GM21576 (cell line): ENCODE measurements at regions not wholly inside any gene's neighbourhood (a gene's known extent, or its start where the extent isn't known, plus 50 kb on each side); places are given as distances from the start of the nearest gene placed in this dataset.
"Not testable (repeated sequence)": the region's sequence is repeated elsewhere in the genome, so short reads cannot be mapped to it uniquely, and the experiment has no call there.

Experiments
- ATAC-seq: cut with Tn5 transposase; IDR thresholded peaks from one replicate; pipeline ENCODE4 v1.9.1; 2021; ENCODE audit warnings: mild to moderate bottlenecking, moderate library complexity; ENCODE audit not compliant: unreplicated experiment

GRCh38 chr2:175432793-175433192 is 251.3 kb upstream of the ATP5MC3 start:
- no peak for ATAC-seq

GRCh38 chr2:175432021-175432420 is 250.5 kb upstream of the ATP5MC3 start:
- no peak for ATAC-seq

GRCh38 chr2:175431101-175431946 is 249.8 kb upstream of the ATP5MC3 start:
- ATAC-seq, result no peak

DNA sequence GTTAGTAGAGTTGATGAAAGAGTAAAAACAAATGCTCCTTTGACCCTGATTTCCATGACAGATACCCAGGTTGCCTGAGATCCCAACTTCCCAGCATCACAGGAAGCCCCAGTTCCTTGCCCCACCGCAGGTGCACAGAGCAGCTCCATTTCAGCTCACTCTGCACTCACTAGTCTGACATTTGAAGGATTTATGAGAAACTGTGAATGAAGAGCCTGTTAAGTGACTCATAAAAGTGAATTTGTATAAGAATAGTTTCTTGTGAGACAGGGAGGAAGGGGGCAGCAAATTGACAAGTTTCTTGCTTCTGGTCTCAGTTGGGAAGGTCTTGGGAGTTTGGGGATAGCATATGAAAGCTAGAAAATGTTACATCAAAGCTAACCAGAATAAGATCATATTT is 248.7 kb upstream of the ATP5MC3 start:
- ATAC-seq, result no peak

DNA sequence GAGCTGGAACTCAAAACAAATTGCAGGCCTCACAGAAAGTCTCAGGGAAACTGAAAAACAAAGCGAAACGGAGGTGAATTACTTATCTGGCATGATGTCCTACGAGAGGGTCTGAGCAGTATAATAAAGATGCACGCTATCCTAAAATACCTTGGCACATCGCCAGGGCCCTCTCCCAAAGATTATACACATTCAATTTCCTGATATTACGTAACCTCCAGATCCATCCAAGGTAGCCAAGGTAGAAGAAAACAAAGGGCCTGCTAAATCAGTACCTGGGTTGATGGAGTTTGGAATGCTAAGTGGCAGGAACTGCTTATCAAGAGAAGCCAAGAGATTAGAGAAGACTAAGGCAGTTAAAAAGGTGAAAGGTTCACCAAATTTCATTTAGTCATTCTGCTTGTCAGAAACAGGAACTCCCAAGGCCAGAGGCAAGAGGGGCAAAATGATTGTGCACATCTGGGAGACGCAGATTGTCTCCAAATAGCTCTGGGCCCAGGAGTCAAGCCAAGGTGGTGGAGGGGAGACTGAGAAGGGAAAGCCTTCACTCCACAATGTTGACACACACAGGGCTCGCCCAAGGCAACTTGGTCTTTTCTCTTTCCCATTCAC is 236.8 kb upstream of the ATP5MC3 start:
- ATAC-seq, result no peak

- no peak for ATAC-seq
These were observed 233.5 kb upstream of the ATP5MC3 start for GRCh38 chr2:175414882-175415487.

GRCh38 chr2:175414191-175414881 is 232.8 kb upstream of the ATP5MC3 start:
- no peak for ATAC-seq

GRCh38 chr2:175410941-175411340 is 229.4 kb upstream of the ATP5MC3 start:
- ATAC-seq, result not testable (repeated sequence)

GRCh38 chr2:175404839-175405238 is 223.3 kb upstream of the ATP5MC3 start:
- ATAC-seq, result no peak

DNA sequence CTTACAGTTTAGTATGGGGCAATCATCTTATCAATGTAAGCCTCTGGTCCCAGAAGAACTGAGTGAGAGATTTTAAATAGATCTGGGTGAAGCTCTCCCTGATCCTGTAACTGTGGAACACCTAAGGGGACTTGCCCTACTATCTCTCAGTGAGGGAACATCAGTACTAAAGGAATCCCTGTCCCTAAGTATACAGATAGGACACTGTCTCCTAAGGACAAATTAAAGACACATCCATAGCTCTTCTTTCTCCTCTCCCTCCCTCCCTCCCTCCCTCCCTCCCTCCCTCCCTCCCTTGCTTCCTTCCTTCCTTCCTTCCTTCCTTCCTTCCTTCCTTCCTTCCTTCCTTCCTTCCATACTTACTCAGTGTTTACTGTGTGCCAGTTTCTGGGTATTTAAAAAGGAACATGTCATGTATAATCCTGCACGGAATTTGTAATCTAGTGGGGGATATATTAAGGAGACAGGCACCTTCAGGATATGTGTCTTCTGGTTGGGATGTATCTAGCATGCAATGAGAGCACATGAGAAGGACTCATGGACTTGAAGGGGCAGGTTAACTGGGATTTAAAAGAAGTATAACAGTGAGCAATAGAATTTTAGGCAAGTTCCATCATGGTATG is 222.2 kb upstream of the ATP5MC3 start:
- ATAC-seq, result no peak

- ATAC-seq, result no peak
These were observed 221.1 kb upstream of the ATP5MC3 start for GRCh38 chr2:175402571-175402970.

GRCh38 chr2:175401956-175402469 is 220.5 kb upstream of the ATP5MC3 start:
- ATAC-seq, result no peak

DNA sequence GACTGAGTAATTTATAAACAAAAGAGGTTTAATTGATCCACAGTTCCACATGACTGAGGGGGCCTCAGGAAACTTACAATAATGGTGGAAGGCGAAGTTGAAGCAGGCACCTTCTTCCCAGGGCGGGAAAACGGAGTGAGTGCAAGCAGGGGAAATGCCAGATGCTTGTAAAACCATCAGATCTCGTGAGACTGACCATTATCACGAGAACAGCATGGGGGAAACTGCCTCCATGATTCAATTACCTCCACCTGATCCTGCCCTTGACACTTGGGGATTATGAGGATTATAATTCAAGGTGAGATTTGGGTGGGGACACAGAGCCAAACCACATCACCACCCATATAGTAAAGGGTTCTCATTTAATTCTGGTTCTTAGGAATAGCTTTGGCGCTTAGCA is 219.5 kb upstream of the ATP5MC3 start:
- ATAC-seq, result no peak

DNA sequence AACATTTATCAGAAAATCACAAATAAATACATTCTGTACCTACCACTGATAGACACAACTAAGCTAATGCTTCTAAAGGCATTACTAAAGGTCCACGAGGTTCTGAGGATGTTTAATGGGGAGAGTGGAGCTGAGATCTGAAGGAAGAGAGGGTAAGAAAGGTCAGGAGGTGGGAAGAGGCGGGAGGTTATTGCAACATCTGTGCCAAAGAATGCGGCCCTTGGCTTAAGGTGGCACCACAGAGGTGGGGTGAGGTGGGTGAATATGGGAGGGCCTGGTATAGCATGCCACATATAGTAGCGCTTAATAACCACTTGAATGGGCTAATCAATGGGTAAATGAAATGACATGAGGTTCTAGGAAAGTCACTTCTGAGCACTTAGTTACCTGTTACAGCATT is 217.8 kb upstream of the ATP5MC3 start:
- ATAC-seq, result no peak

GRCh38 chr2:175398848-175399247 is 217.3 kb upstream of the ATP5MC3 start:
- no peak for ATAC-seq

GRCh38 chr2:175396696-175397095 is 215.2 kb upstream of the ATP5MC3 start:
- ATAC-seq, result no peak

- ATAC-seq, result no peak
These were observed 212.3 kb upstream of the ATP5MC3 start for GRCh38 chr2:175393851-175394250.

- ATAC-seq, result no peak
These were observed 201.8 kb upstream of the ATP5MC3 start for GRCh38 chr2:175383286-175383685.

- no peak for ATAC-seq
These were observed 192.2 kb upstream of the ATP5MC3 start for GRCh38 chr2:175373729-175374128.
